ENCODE measurements at regions not wholly inside any gene's neighbourhood (a gene's known extent, or its start where the extent isn't known, plus 50 kb on each side); places are given as distances from the start of the nearest gene placed in this dataset.

GRCh38 chr17:13931111-13931526, 138.2 kb upstream of the COX10 start:
- no peak for DNase-seq (ENCODE audit: low read depth)
- no peak for TF ChIP-seq CTCF (IDR thresholded peaks at IDR 0.05; ENCODE audit: low read depth, low read length, missing control alignments)
- no peak overlapping the region for H3K4me3 ChIP-seq (ENCODE audit: low read depth, low read length)

- no peak for DNase-seq (ENCODE audit: low read depth)
- H3K4me3 ChIP-seq (ENCODE audit: low read depth, low read length), result no peak overlapping the region
- no peak for TF ChIP-seq CTCF (IDR thresholded peaks at IDR 0.05; ENCODE audit: low read depth, low read length, missing control alignments)
Measured at GRCh38 chr17:13931800-13932460, 137.4 kb upstream of the COX10 start.

GRCh38 chr17:13933441-13934276, 135.6 kb upstream of the COX10 start:
- no peak overlapping the region for H3K4me3 ChIP-seq (ENCODE audit: low read depth, low read length)
- no peak for DNase-seq (ENCODE audit: low read depth)
- TF ChIP-seq CTCF (IDR thresholded peaks at IDR 0.05; ENCODE audit: low read depth, low read length, missing control alignments), result no peak

- peak; percentile 13 for TF ChIP-seq CTCF (IDR thresholded peaks at IDR 0.05; ENCODE audit: low read depth, low read length, missing control alignments)
- DNase-seq (ENCODE audit: low read depth), result no peak
- H3K4me3 ChIP-seq (ENCODE audit: low read depth, low read length), result no peak overlapping the region
Measured at GRCh38 chr17:13939222-13939621, 130.1 kb upstream of the COX10 start.

GRCh38 chr17:13940858-13941665, 128.2 kb upstream of the COX10 start:
- no peak for TF ChIP-seq CTCF (IDR thresholded peaks at IDR 0.05; ENCODE audit: low read depth, low read length, missing control alignments)
- DNase-seq (ENCODE audit: low read depth), result no peak
- no peak overlapping the region for H3K4me3 ChIP-seq (ENCODE audit: low read depth, low read length)

GRCh38 chr17:13941781-13942180, 127.5 kb upstream of the COX10 start:
- no peak for TF ChIP-seq CTCF (IDR thresholded peaks at IDR 0.05; ENCODE audit: low read depth, low read length, missing control alignments)
- H3K4me3 ChIP-seq (ENCODE audit: low read depth, low read length), result no peak overlapping the region
- DNase-seq (ENCODE audit: low read depth), result no peak
